Stimulated activated CD4-positive, alpha-beta T cell treated with anti-CD3 and anti-CD28 coated beads, Interleukin-1b, Interleukin-23, amount 100 ng/mL, for 1 hour (primary cell): ENCODE measurements at regions not wholly inside any gene's neighbourhood (a gene's known extent, or its start where the extent isn't known, plus 50 kb on each side); places are given as distances from the start of the nearest gene placed in this dataset.

ENCODE experiments used
- DNase-seq, 2 donors: peaks; one replicate each; pipeline ENCODE4 v3.0.0-alpha.2; 2020; ENCODE audit warnings: low read depth in 2 of 2

GRCh38 chr10:20981419-20981953 lies 84.4 kb upstream of the NEBL start:
- DNase-seq: no peak

GRCh38 chr10:20978617-20979016 lies 81.5 kb upstream of the NEBL start:
- DNase-seq: no peak

GRCh38 chr10:20977300-20977699 lies 80.2 kb upstream of the NEBL start:
- DNase-seq: no peak

GRCh38 chr10:20976891-20977290 lies 79.8 kb upstream of the NEBL start:
- no peak for DNase-seq

GRCh38 chr10:20976390-20976789 lies 79.3 kb upstream of the NEBL start:
- DNase-seq: no peak

- DNase-seq: no peak
Measured at GRCh38 chr10:20975236-20975635, 78.1 kb upstream of the NEBL start.

- DNase-seq: no peak
Measured at GRCh38 chr10:20972925-20973324, 75.8 kb upstream of the NEBL start.

GRCh38 chr10:20971901-20972300 lies 74.8 kb upstream of the NEBL start:
- DNase-seq: no peak

GRCh38 chr10:20970708-20971107 lies 73.6 kb upstream of the NEBL start:
- DNase-seq: no peak

GRCh38 chr10:20970044-20970443 lies 72.9 kb upstream of the NEBL start:
- DNase-seq: no peak

- no peak for DNase-seq
Measured at GRCh38 chr10:20966426-20966825, 69.3 kb upstream of the NEBL start.

GRCh38 chr10:20963721-20964595 lies 66.8 kb upstream of the NEBL start:
- no peak for DNase-seq

GRCh38 chr10:20963056-20963455 lies 65.9 kb upstream of the NEBL start:
- no peak for DNase-seq

GRCh38 chr10:20962165-20962564 lies 65.1 kb upstream of the NEBL start:
- no peak for DNase-seq

GRCh38 chr10:20959242-20959641 lies 62.1 kb upstream of the NEBL start:
- DNase-seq: no peak

GRCh38 chr10:20958764-20959163 lies 61.7 kb upstream of the NEBL start:
- DNase-seq: no peak

GRCh38 chr10:20958225-20958624 lies 61.1 kb upstream of the NEBL start:
- DNase-seq: no peak

GRCh38 chr10:20957744-20958143 lies 60.6 kb upstream of the NEBL start:
- DNase-seq: no peak

- DNase-seq: no peak
Measured at GRCh38 chr10:20956843-20957242, 59.7 kb upstream of the NEBL start.

- DNase-seq: no peak
Measured at GRCh38 chr10:20955355-20955893, 58.3 kb upstream of the NEBL start.

- DNase-seq: no peak
Measured at GRCh38 chr10:20954519-20954918, 57.4 kb upstream of the NEBL start.

GRCh38 chr10:20953120-20953519 lies 56.0 kb upstream of the NEBL start:
- no peak for DNase-seq

- no peak for DNase-seq
Measured at GRCh38 chr10:20949967-20950366, 52.9 kb upstream of the NEBL start.
